Muscle layer of duodenum (tissue), 2 donors: ENCODE measurements at regions not wholly inside any gene's neighbourhood (a gene's known extent, or its start where the extent isn't known, plus 50 kb on each side); places are given as distances from the start of the nearest gene placed in this dataset.
"Not testable (repeated sequence)": the region's sequence is repeated elsewhere in the genome, so short reads cannot be mapped to it uniquely, and the experiment has no call there.

ENCODE experiments used
- H3K27ac ChIP-seq: one replicate; pipeline ENCODE4 v1.7.0; 2013; ENCODE audit warnings: mild to moderate bottlenecking, low read length
- H3K27me3 ChIP-seq: one replicate; pipeline ENCODE4 v1.7.0; 2013; ENCODE audit warnings: low read depth, mild to moderate bottlenecking, control low read depth, low read length
- H3K36me3 ChIP-seq, 2 donors: one replicate each; pipeline ENCODE4 v1.7.0; 2013; ENCODE audit warnings: low read length in 2 of 2, control low read depth in 1 of 2, mild to moderate bottlenecking in 1 of 2; ENCODE audit not compliant: insufficient read depth in 2 of 2, control insufficient read depth in 1 of 2
- H3K4me1 ChIP-seq, 2 donors: one replicate each; pipeline ENCODE4 v1.7.0; 2013; ENCODE audit warnings: low read length in 2 of 2, mild to moderate bottlenecking in 2 of 2, control low read depth in 1 of 2, moderate library complexity in 1 of 2; ENCODE audit not compliant: insufficient read depth in 2 of 2, control insufficient read depth in 1 of 2
- H3K4me3 ChIP-seq, 2 donors: one replicate each; pipeline ENCODE4 v1.7.0; 2013; ENCODE audit warnings: low read length in 2 of 2, low read depth in 1 of 2, mild to moderate bottlenecking in 1 of 2
- H3K9me3 ChIP-seq, 2 donors: one replicate each; pipeline ENCODE4 v1.7.0; 2013; ENCODE audit warnings: low read length in 2 of 2, control low read depth in 1 of 2, mild to moderate bottlenecking in 1 of 2; ENCODE audit not compliant: control insufficient read depth in 1 of 2
- donor health status: healthy.

- no peaks in the 10 kb centered on the region for H3K4me1 ChIP-seq
- H3K36me3 ChIP-seq, result no peaks in the 10 kb centered on the region
- H3K27ac ChIP-seq, result no peak overlapping the region
- H3K9me3 ChIP-seq, result no peaks in the 10 kb centered on the region
- H3K4me3 ChIP-seq, result no peak overlapping the region
- no peaks in the 10 kb centered on the region for H3K27me3 ChIP-seq
Measured at GRCh38 chr3:115287198-115287597, 140.1 kb upstream of the ZBTB20 start.

GRCh38 chr3:115292131-115292530 lies 145.0 kb upstream of the ZBTB20 start:
- no peaks in the 10 kb centered on the region for H3K36me3 ChIP-seq
- no peaks in the 10 kb centered on the region for H3K4me1 ChIP-seq
- no peaks in the 10 kb centered on the region for H3K27me3 ChIP-seq
- no peaks in the 10 kb centered on the region for H3K9me3 ChIP-seq
- no peak overlapping the region for H3K27ac ChIP-seq
- H3K4me3 ChIP-seq, result no peak overlapping the region

GRCh38 chr3:115292677-115293165 lies 145.6 kb upstream of the ZBTB20 start:
- no peak overlapping the region for H3K27ac ChIP-seq
- H3K4me3 ChIP-seq, result no peak overlapping the region
- H3K4me1 ChIP-seq, result no peaks in the 10 kb centered on the region
- no peaks in the 10 kb centered on the region for H3K27me3 ChIP-seq
- no peaks in the 10 kb centered on the region for H3K9me3 ChIP-seq
- no peaks in the 10 kb centered on the region for H3K36me3 ChIP-seq

- no peaks in the 10 kb centered on the region for H3K27me3 ChIP-seq
- no peaks in the 10 kb centered on the region for H3K9me3 ChIP-seq
- H3K36me3 ChIP-seq, result no peaks in the 10 kb centered on the region
- no peak overlapping the region for H3K4me3 ChIP-seq
- H3K4me1 ChIP-seq, result no peaks in the 10 kb centered on the region
- H3K27ac ChIP-seq, result no peak overlapping the region
Measured at GRCh38 chr3:115293321-115293720, 146.2 kb upstream of the ZBTB20 start.

- no peaks in the 10 kb centered on the region for H3K36me3 ChIP-seq
- no peaks in the 10 kb centered on the region for H3K9me3 ChIP-seq
- no peak overlapping the region for H3K27ac ChIP-seq
- H3K27me3 ChIP-seq, result no peaks in the 10 kb centered on the region
- no peak overlapping the region for H3K4me3 ChIP-seq
- no peaks in the 10 kb centered on the region for H3K4me1 ChIP-seq
Measured at GRCh38 chr3:115301364-115301860, 154.3 kb upstream of the ZBTB20 start.

GRCh38 chr3:115317953-115318352 lies 170.9 kb upstream of the ZBTB20 start:
- not testable (repeated sequence) for H3K27ac ChIP-seq, H3K9me3 ChIP-seq, H3K27me3 ChIP-seq, H3K4me1 ChIP-seq, H3K36me3 ChIP-seq, H3K4me3 ChIP-seq

GRCh38 chr3:115321400-115321805 lies 174.3 kb upstream of the ZBTB20 start:
- Histone ChIP-seq H3K27ac (no peak overlapping the region), H3K4me1 (no peaks in the 10 kb centered on the region), H3K4me3 (no peak overlapping the region), H3K9me3 (no peaks in the 10 kb centered on the region), H3K36me3 (no peaks in the 10 kb centered on the region), H3K27me3 (no peaks in the 10 kb centered on the region)

GRCh38 chr3:115322901-115323300 lies 175.8 kb upstream of the ZBTB20 start:
- no peak overlapping the region for H3K27ac ChIP-seq
- no peaks in the 10 kb centered on the region for H3K4me1 ChIP-seq
- H3K4me3 ChIP-seq, result no peak overlapping the region
- H3K9me3 ChIP-seq, result no peaks in the 10 kb centered on the region
- H3K27me3 ChIP-seq, result no peaks in the 10 kb centered on the region
- H3K36me3 ChIP-seq, result no peaks in the 10 kb centered on the region

- Histone ChIP-seq H3K4me3 (no peak overlapping the region), H3K36me3 (no peaks in the 10 kb centered on the region), H3K4me1 (no peaks in the 10 kb centered on the region), H3K27me3 (no peaks in the 10 kb centered on the region), H3K9me3 (no peaks in the 10 kb centered on the region), H3K27ac (no peak overlapping the region)
Measured at GRCh38 chr3:115323380-115323779, 176.3 kb upstream of the ZBTB20 start.

GRCh38 chr3:115324056-115324455 lies 177.0 kb upstream of the ZBTB20 start:
- Histone ChIP-seq H3K4me3 (no peak overlapping the region), H3K27ac (no peak overlapping the region), H3K36me3 (no peaks in the 10 kb centered on the region), H3K27me3 (no peaks in the 10 kb centered on the region), H3K4me1 (no peaks in the 10 kb centered on the region), H3K9me3 (no peaks in the 10 kb centered on the region)

GRCh38 chr3:115325539-115325938 lies 178.5 kb upstream of the ZBTB20 start:
- H3K9me3 ChIP-seq, result no peaks in the 10 kb centered on the region

GRCh38 chr3:115330430-115330829 lies 183.3 kb upstream of the ZBTB20 start:
- H3K27me3 ChIP-seq, result no peaks in the 10 kb centered on the region
- H3K4me3 ChIP-seq, result no peak overlapping the region
- no peaks in the 10 kb centered on the region for H3K36me3 ChIP-seq
- H3K4me1 ChIP-seq, result no peaks in the 10 kb centered on the region
- H3K27ac ChIP-seq, result no peak overlapping the region
- H3K9me3 ChIP-seq, result no peaks in the 10 kb centered on the region

More at GRCh38 chr3:115325539-115325938, 178.5 kb upstream of the ZBTB20 start:
- Histone ChIP-seq H3K36me3 (no peaks in the 10 kb centered on the region), H3K27me3 (no peaks in the 10 kb centered on the region), H3K27ac (no peak overlapping the region), H3K4me3 (no peak overlapping the region), H3K4me1 (no peaks in the 10 kb centered on the region)
